OCI-LY7 (cell line): ENCODE measurements at regions not wholly inside any gene's neighbourhood (a gene's known extent, or its start where the extent isn't known, plus 50 kb on each side); places are given as distances from the start of the nearest gene placed in this dataset.

Source experiments
- BruUV-seq: library from RNA; stranded (reverse); fragments of 400-500 nt; replicated peaks from 2 replicates; lab custom pipeline; 2021; lab: Mats Ljungman, UMichigan
- CTCF ChIA-PET: fragments of 300-600 bp; sonication (Branson Sonifier 250); formaldehyde crosslinking; loops from one replicate; lab custom pipeline; 2022; ENCODE audit warnings: antibody characterized with exemption; ENCODE audit not compliant: unreplicated experiment; lab: Charles Lee
- POLR2A ChIA-PET: fragments of 300-600 bp; sonication (Branson Sonifier 250); formaldehyde crosslinking; loops from one replicate; lab custom pipeline; 2022; ENCODE audit warnings: antibody characterized with exemption; lab: Charles Lee
- DNase-seq: peaks from one replicate; pipeline ENCODE4 v3.0.0-alpha.2; 2015; ENCODE audit warnings: low spot score
- H2AFZ ChIP-seq: fragments of 200-600 bp; sonication (generic), shearing (Covaris generic); 2 replicates; pipeline ENCODE4 v1.6.1; 2014; ENCODE audit warnings: mild to moderate bottlenecking, antibody characterized with exemption, low read length, moderate library complexity
- H3K27ac ChIP-seq: fragments of 200-600 bp; sonication (generic); 2 replicates; pipeline ENCODE4 v1.5.1; 2014; ENCODE audit warnings: mixed run types, low read depth, mild to moderate bottlenecking, moderate library complexity, low read length, inconsistent platforms; ENCODE audit not compliant: poor library complexity, severe bottlenecking
- H3K36me3 ChIP-seq: fragments of 200-600 bp; sonication (generic); 2 replicates; pipeline ENCODE4 v1.6.1; 2014; ENCODE audit warnings: mild to moderate bottlenecking, antibody characterized with exemption, low read length, moderate library complexity, mixed read lengths; ENCODE audit not compliant: insufficient read depth
- H3K4me1 ChIP-seq: fragments of 200-600 bp; sonication (generic); 2 replicates; pipeline ENCODE4 v1.5.1; 2014; ENCODE audit warnings: mild to moderate bottlenecking, low read length; ENCODE audit not compliant: insufficient read depth, poor library complexity, severe bottlenecking
- H3K4me2 ChIP-seq: fragments of 200-600 bp; sonication (generic); 2 replicates; pipeline ENCODE4 v1.6.1; 2014; ENCODE audit warnings: mild to moderate bottlenecking, low read length
- H3K4me3 ChIP-seq: fragments of 200-600 bp; sonication (generic); 2 replicates; pipeline ENCODE4 v1.5.1; 2014; ENCODE audit warnings: mild to moderate bottlenecking, low read depth, low read length; ENCODE audit not compliant: poor library complexity, severe bottlenecking
- H3K79me2 ChIP-seq: fragments of 200-600 bp; sonication (generic); 2 replicates; pipeline ENCODE4 v1.6.1; 2016; ENCODE audit warnings: low read depth, mild to moderate bottlenecking, low read length, moderate library complexity, mixed read lengths; ENCODE audit not compliant: insufficient read depth
- H3K9me2 ChIP-seq: fragments of 200-600 bp; sonication (generic); 2 replicates; pipeline ENCODE4 v1.6.1; 2016; ENCODE audit warnings: mild to moderate bottlenecking, low read length, mixed read lengths; ENCODE audit not compliant: insufficient read depth
- H3K9me3 ChIP-seq: fragments of 200-600 bp; sonication (generic); 2 replicates; pipeline ENCODE4 v1.6.1; 2014; ENCODE audit warnings: mild to moderate bottlenecking, mixed run types, low read length, mixed read lengths
- H4K20me1 ChIP-seq: fragments of 200-600 bp; sonication (generic); 2 replicates; pipeline ENCODE4 v1.6.1; 2014; ENCODE audit warnings: mild to moderate bottlenecking, antibody characterized with exemption, low read length, moderate library complexity, mixed read lengths; ENCODE audit not compliant: insufficient read depth
- EZH2phosphoT487 ChIP-seq: fragments of 200-600 bp; sonication (generic); IDR thresholded peaks from 2 replicates; pipeline ENCODE4 v1.6.1; 2018; ENCODE audit warnings: low read depth, borderline replicate concordance, mild to moderate bottlenecking, mixed run types, antibody characterized with exemption, low read length, moderate library complexity, mixed read lengths
- intact Hi-C: fragments of 100-400 bp; cut with micrococcal nuclease; formaldehyde crosslinking; loops from one replicate; pipeline ENCODE4 v1.10.0; 2022; ENCODE audit not compliant: unreplicated experiment
- TF ChIP-seq, protein P1 (sequence below): fragments of 200-600 bp; sonication (generic); conservative IDR thresholded peaks from 2 replicates; pipeline ENCODE4 v1.5.1; 2014; ENCODE audit warnings: mild to moderate bottlenecking, antibody characterized with exemption, low read length, moderate library complexity, mixed read lengths

DNA sequence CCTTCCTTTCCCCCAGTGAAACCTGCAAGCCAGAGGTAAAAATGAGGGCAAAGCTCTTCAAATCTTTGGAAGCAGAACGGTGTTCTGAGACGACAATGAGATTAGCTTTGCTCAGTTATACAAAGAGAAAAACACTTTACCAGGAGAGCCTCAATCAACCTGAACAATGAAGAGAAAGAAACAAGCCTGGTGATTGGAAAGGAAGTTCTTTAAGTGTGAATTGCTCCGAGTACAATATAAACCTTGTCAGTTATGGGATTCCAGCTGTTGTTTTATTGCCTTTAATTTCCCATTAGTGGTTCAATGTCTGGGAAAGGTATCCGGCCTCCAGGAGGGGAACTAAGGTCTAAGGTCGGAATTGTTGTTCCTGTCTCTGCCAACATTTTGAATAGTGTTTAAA, 901.6 kb downstream of the EPHA4 start:
- ChIA-PET CTCF (no interaction called here), POLR2A (interaction anchor here (0.6 to 0.7 kb wide), 3 partner anchors 345 to 1069 kb away, joined by 3 to 4 read pairs (median 3); no protein-coding TSS in a partner anchor)
- H3K4me1 ChIP-seq, result no peaks in the 10 kb centered on the region
- no peaks in the 10 kb centered on the region for H4K20me1 ChIP-seq
- H3K9me3 ChIP-seq, result no peaks in the 10 kb centered on the region
- TF ChIP-seq EZH2phosphoT487, result no peak
- TF ChIP-seq, protein P1, sequence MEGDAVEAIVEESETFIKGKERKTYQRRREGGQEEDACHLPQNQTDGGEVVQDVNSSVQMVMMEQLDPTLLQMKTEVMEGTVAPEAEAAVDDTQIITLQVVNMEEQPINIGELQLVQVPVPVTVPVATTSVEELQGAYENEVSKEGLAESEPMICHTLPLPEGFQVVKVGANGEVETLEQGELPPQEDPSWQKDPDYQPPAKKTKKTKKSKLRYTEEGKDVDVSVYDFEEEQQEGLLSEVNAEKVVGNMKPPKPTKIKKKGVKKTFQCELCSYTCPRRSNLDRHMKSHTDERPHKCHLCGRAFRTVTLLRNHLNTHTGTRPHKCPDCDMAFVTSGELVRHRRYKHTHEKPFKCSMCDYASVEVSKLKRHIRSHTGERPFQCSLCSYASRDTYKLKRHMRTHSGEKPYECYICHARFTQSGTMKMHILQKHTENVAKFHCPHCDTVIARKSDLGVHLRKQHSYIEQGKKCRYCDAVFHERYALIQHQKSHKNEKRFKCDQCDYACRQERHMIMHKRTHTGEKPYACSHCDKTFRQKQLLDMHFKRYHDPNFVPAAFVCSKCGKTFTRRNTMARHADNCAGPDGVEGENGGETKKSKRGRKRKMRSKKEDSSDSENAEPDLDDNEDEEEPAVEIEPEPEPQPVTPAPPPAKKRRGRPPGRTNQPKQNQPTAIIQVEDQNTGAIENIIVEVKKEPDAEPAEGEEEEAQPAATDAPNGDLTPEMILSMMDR, result no peak
- no peak overlapping the region for H3K27ac ChIP-seq
- no peaks in the 10 kb centered on the region for H3K9me2 ChIP-seq
- H3K79me2 ChIP-seq, result no peaks in the 10 kb centered on the region
- H3K4me2 ChIP-seq, result no peak overlapping the region
- no peak overlapping the region for H3K4me3 ChIP-seq
- no TSS peak for BruUV-seq
- H3K36me3 ChIP-seq, result no peaks in the 10 kb centered on the region
- no peak overlapping the region for H2AFZ ChIP-seq
- no peak for DNase-seq
- intact Hi-C loops, result no loop called here

DNA sequence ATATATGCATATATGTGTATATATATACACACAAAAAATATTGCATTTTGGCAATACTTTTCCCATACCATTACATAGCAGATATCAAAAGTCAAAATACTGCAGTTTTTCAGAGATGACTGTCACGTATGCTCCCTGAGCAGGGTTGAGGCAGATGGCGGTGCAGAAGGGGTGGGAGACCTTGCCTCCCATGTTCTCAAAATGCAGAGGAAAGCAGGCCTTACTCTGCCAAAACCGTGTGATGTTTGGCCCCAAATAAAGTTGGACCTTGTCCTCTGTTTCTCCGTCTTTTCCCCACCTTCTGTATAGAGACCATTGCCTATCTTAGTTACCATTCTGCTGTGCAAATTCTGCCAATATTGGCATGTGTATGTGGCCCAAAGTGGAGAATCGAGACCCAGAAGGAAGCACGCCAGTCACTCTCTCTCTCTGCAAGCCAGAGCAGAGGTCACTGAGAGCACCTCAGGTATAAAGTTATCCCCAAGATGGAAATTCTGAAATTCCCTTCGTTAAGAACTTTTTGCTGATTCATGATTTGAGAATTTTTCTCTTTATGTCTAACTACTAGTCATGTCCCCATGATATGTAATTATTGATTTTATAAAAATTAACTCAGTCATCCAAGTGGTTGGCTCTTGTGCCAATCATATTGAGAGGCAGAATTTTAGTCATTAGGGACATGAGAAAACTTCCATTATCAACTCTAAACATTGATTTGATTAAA, 898.8 kb downstream of the EPHA4 start:
- Histone ChIP-seq H3K9me2 (no peaks in the 10 kb centered on the region), H3K4me1 (no peaks in the 10 kb centered on the region), H2AFZ (no peak overlapping the region), H3K36me3 (no peaks in the 10 kb centered on the region), H3K4me2 (no peak overlapping the region), H3K9me3 (no peaks in the 10 kb centered on the region), H3K79me2 (no peaks in the 10 kb centered on the region), H4K20me1 (no peaks in the 10 kb centered on the region), H3K27ac (no peak overlapping the region), H3K4me3 (no peak overlapping the region)
- no TSS peak for BruUV-seq
- intact Hi-C loops, result no loop called here
- TF ChIP-seq, protein P1, result no peak
- no peak for TF ChIP-seq EZH2phosphoT487
- DNase-seq, result no peak
- ChIA-PET CTCF (no interaction called here), POLR2A (no interaction called here)

DNA sequence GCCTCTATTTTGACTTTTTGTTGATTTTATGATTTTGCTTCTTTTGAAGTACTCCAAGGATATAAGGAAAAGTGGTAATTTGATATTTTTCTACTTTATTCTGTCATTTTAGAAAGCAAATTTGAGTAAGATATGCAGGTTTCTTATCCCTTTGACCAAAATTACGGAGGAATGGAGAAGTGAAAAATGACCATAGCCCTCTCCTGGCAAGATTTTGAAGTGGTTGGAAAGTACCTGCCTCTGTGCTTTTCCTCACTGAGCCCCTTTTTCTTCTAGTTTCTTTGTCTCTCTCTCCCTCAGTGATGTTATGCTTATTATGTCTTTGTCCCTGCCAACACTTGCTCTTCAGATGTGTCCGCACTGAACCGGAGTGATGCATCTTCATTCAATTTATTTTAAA, 898.1 kb downstream of the EPHA4 start:
- no peak for DNase-seq
- intact Hi-C loops, result no loop called here
- no peaks in the 10 kb centered on the region for H3K9me3 ChIP-seq
- POLR2A ChIA-PET, result no interaction called here
- no TSS peak for BruUV-seq
- H3K4me2 ChIP-seq, result no peak overlapping the region
- no peaks in the 10 kb centered on the region for H3K9me2 ChIP-seq
- no peaks in the 10 kb centered on the region for H4K20me1 ChIP-seq
- CTCF ChIA-PET, result no interaction called here
- no peak for TF ChIP-seq EZH2phosphoT487
- TF ChIP-seq, protein P1, result no peak
- H3K27ac ChIP-seq, result no peak overlapping the region
- H3K4me1 ChIP-seq, result no peaks in the 10 kb centered on the region
- no peaks in the 10 kb centered on the region for H3K36me3 ChIP-seq
- H3K4me3 ChIP-seq, result no peak overlapping the region
- H2AFZ ChIP-seq, result no peak overlapping the region
- no peaks in the 10 kb centered on the region for H3K79me2 ChIP-seq
